HepG2 (cell line): ENCODE measurements at regions not wholly inside any gene's neighbourhood (a gene's known extent, or its start where the extent isn't known, plus 50 kb on each side); places are given as distances from the start of the nearest gene placed in this dataset.

Source experiments
- ATAC-seq: fragments of 200-7000 bp; cut with Tn5 transposase; 3 replicates; pipeline ENCODE4 v1.9.1; 2020; ENCODE audit warnings: mild to moderate bottlenecking, moderate library complexity
- BruUV-seq: library from RNA; stranded (reverse); fragments of 400-500 nt; replicated peaks from 2 replicates; lab custom pipeline; 2021; lab: Mats Ljungman, UMichigan
- CTCF ChIA-PET: fragments of 300-600 bp; formaldehyde crosslinking; extraction: SDS; loops from one replicate; lab custom pipeline; 2021; ENCODE audit warnings: low total read pairs, inconsistent platforms, low intra/inter-chr PET ratio; lab: Yijun Ruan, JAX
- POLR2A ChIA-PET: fragments of 350-600 bp; sonication (Branson Sonifier 250); formaldehyde crosslinking; loops from one replicate; lab custom pipeline; 2020; ENCODE audit warnings: antibody characterized with exemption, inconsistent platforms; lab: Yijun Ruan, JAX
- DNase-seq: peaks from one replicate; pipeline ENCODE4 v3.0.0-alpha.2; 2015; ENCODE audit warnings: low spot score
- FAIRE-seq: peaks from 3 replicates; lab custom pipeline; 2011; peaks lifted over from hg19 to GRCh38; lab: Jason Lieb, UNC
- H2AFZ ChIP-seq: one replicate; pipeline ENCODE4 v1.6.1; 2011; ENCODE audit warnings: low read length, inconsistent platforms
- H3K27ac ChIP-seq: fragments of 300-600 bp; 3 replicates; pipeline ENCODE4 v1.8.0; 2011; ENCODE audit warnings: mixed run types, mild to moderate bottlenecking, mixed read lengths, low read length, inconsistent platforms; ENCODE audit not compliant: insufficient read depth; ENCODE audit errors: extremely low read length
- H3K27me3 ChIP-seq, 2 experiments: fragments of 200-600 bp in 1 of 2; 2 replicates in 1 of 2; 3 replicates in 1 of 2; pipeline versions ENCODE4 v1.6.0 to v1.8.0; 2011; ENCODE audit warnings: low read length in 2 of 2, mild to moderate bottlenecking in 2 of 2, moderate library complexity in 2 of 2, inconsistent platforms in 1 of 2; ENCODE audit not compliant: insufficient read depth in 2 of 2, control insufficient read depth in 1 of 2
- H3K36me3 ChIP-seq, 2 experiments: fragments of 200-600 bp in 1 of 2; replicated peaks in 1 of 2; 2 replicates in 1 of 2; 3 replicates in 1 of 2; pipeline versions ENCODE4 v1.5.1 to v1.8.0; 2011; ENCODE audit warnings: low read length in 2 of 2, inconsistent platforms in 1 of 2; ENCODE audit not compliant: insufficient read depth in 2 of 2, control insufficient read depth in 1 of 2
- H3K4me1 ChIP-seq: 2 replicates; pipeline ENCODE4 v1.5.1; 2012; ENCODE audit warnings: low read length, inconsistent platforms; ENCODE audit not compliant: insufficient read depth
- H3K4me2 ChIP-seq: 2 replicates; pipeline ENCODE4 v1.6.0; 2011; ENCODE audit warnings: low read depth, low read length, inconsistent platforms
- H3K4me3 ChIP-seq, 3 experiments: fragments of 200-600 bp in 1 of 3; sonication (generic), shearing (Covaris generic) in 1 of 3; replicated peaks in 1 of 3; 2 replicates each; pipeline ENCODE4 v1.5.1; 2011 to 2016; ENCODE audit warnings: low read length in 3 of 3, inconsistent platforms in 2 of 3, low read depth in 2 of 3, mild to moderate bottlenecking in 2 of 3, control low read depth in 1 of 3, mixed read lengths in 1 of 3; ENCODE audit not compliant: insufficient read depth in 1 of 3
- H3K79me2 ChIP-seq: one replicate; pipeline ENCODE4 v1.6.1; 2011; ENCODE audit warnings: low read length, inconsistent platforms; ENCODE audit not compliant: insufficient read depth
- H3K9ac ChIP-seq: 2 replicates; pipeline ENCODE4 v1.6.0; 2011; ENCODE audit warnings: mild to moderate bottlenecking, low read depth, low read length, inconsistent platforms; ENCODE audit not compliant: insufficient read depth
- H3K9me3 ChIP-seq: 2 replicates; pipeline ENCODE4 v1.5.1; 2012; ENCODE audit warnings: mild to moderate bottlenecking, low read length
- H4K20me1 ChIP-seq: 2 replicates; pipeline ENCODE4 v1.6.0; 2011; ENCODE audit warnings: inconsistent platforms, mild to moderate bottlenecking, low read length, moderate library complexity; ENCODE audit not compliant: insufficient read depth
- BCL6 ChIP-seq: IDR thresholded peaks from 2 replicates; pipeline ENCODE4 v1.6.1; 2016; ENCODE audit warnings: missing genetic modification reagents, missing compliant biosample characterization
- ELF3 ChIP-seq: IDR thresholded peaks from 2 replicates; pipeline ENCODE4 v1.6.1; 2016; ENCODE audit warnings: missing genetic modification reagents, missing compliant biosample characterization
- ISX ChIP-seq: sonication (generic); formaldehyde crosslinking; conservative IDR thresholded peaks from 2 replicates; pipeline ENCODE4 v1.5.0; 2020; ENCODE audit warnings: missing genetic modification reagents
- PATZ1 ChIP-seq: sonication (generic); formaldehyde crosslinking; IDR thresholded peaks from 2 replicates; pipeline ENCODE4 v1.4.0; 2020; ENCODE audit warnings: missing genetic modification reagents
- PHF5A ChIP-seq: IDR thresholded peaks from one replicate; pipeline ENCODE4 v1.6.1; 2018; ENCODE audit warnings: low read depth, missing genetic modification reagents; ENCODE audit not compliant: unreplicated experiment
- RORA ChIP-seq: sonication (generic); formaldehyde crosslinking; IDR thresholded peaks from 2 replicates; pipeline ENCODE4 v1.5.0; 2020; ENCODE audit warnings: mild to moderate bottlenecking, missing genetic modification reagents, moderate library complexity
- SYNCRIP ChIP-seq: fragments of 200-400 bp; formaldehyde crosslinking; IDR thresholded peaks from 2 replicates; pipeline ENCODE4 v1.6.1; 2018; ENCODE audit warnings: mild to moderate bottlenecking, low read depth, low read length; ENCODE audit not compliant: insufficient read depth
- TBP ChIP-seq: sonication (generic); formaldehyde crosslinking; IDR thresholded peaks from 2 replicates; pipeline ENCODE4 v1.5.0; 2020; ENCODE audit warnings: missing genetic modification reagents
- ZNF607 ChIP-seq: sonication (generic); formaldehyde crosslinking; IDR thresholded peaks from 2 replicates; pipeline ENCODE4 v1.5.1; 2020; ENCODE audit warnings: missing genetic modification reagents, mild to moderate bottlenecking, borderline replicate concordance
- WGBS: methylation state at CpG from one replicate; pipeline ENCODE4 v1.1.6; 2017; ENCODE audit warnings: low lambda C conversion rate; 5-methylcytosine and 5-hydroxymethylcytosine counted together
- in situ Hi-C: cut with HindIII; loops from 2 replicates; pipeline ENCODE4 v1.10.0; 2017; ENCODE audit warnings: low pct_unique_long_range_greater_than_20kb; ENCODE audit not compliant: extremely low pct_ligation_motif_present
- intact Hi-C: fragments of 100-400 bp; cut with micrococcal nuclease; formaldehyde crosslinking; loops from one replicate; pipeline ENCODE4 v1.10.0; 2022; ENCODE audit not compliant: unreplicated experiment
- TF ChIP-seq, protein P1 (sequence below): sonication (generic); formaldehyde crosslinking; conservative IDR thresholded peaks from 2 replicates; pipeline ENCODE4 v1.4.0; 2020; ENCODE audit warnings: missing genetic modification reagents

DNA sequence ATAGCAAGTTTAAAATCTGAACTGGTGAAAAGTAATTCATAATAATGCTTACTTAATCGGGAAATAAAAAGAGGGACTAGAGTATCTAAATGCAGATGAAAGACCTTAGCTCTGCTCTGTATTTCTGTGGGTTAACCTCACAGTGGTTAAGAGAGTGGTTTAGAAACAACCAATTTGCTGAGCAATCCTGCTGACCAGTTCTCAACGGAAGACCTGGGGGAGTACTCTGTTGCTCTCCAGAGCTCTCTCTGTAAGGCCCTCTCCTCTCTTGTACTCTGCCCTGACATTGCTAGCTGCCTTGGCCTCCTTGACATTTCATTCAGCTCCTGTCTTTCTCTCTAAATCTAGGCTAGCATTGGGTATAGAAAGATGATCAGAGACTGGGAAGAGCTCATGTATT, 1186.6 kb upstream of the SEMA6A start:
- BruUV-seq: no TSS peak
- no peaks in the 10 kb centered on the region for H3K4me1 ChIP-seq
- CTCF ChIA-PET: no interaction called here

DNA sequence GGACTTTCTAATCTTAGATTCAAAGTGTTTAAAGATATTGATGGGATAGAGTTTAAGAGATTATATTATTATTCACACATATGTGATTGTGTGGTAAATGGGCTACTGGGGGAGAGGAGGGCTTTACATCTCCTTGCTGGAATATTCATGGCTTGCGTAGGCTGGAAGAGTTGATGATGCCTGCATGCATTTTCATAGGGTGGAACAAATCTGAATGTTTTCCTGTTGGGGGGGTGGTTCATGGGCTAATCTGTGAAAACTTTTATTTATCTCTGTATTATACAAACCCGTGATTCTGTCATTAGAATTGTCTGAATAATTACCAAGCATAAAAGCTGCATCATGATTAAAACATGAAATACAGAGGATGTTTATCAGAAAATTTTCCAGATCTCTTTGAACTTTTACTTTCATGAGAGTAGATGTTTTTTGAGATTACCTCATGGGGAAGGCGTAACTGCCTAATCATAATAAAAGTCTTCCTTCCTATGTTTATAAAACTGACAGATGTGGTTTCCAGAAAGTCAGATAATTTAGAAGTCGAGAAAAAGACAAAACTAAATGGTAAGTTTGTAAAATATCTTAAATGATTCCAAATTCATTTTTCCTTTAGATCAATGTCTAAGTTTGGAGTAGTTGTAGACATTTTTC, 1185.4 kb upstream of the SEMA6A start:
- 31% methylated on average over 4 of the region's 4 CpGs for WGBS
- ChIA-PET POLR2A (no interaction called here), CTCF (no interaction called here)
- no peaks in the 10 kb centered on the region for H3K79me2 ChIP-seq
- H3K4me2 ChIP-seq: no peak overlapping the region
- H3K9ac ChIP-seq: no peak overlapping the region
- no peaks in the 10 kb centered on the region for H3K36me3 ChIP-seq
- DNase-seq (no peak), ATAC-seq (no peak), FAIRE-seq (no peak)
- no peak overlapping the region for H3K4me3 ChIP-seq
- intact Hi-C loops: no loop called here
- in situ Hi-C loops: no loop called here
- H4K20me1 ChIP-seq: no peaks in the 10 kb centered on the region
- no peak overlapping the region for H3K27ac ChIP-seq
- BruUV-seq: no TSS peak
- TF ChIP-seq BCL6 (CRISPR knock-in tag) (no peak), ELF3 (CRISPR knock-in tag) (no peak), PATZ1 (CRISPR knock-in tag) (no peak), ISX (CRISPR knock-in tag) (no peak), SYNCRIP (no peak), TBP (CRISPR knock-in tag) (no peak), RORA (CRISPR knock-in tag) (no peak), PHF5A (CRISPR knock-in tag) (no peak)
- TF ChIP-seq, protein P1, sequence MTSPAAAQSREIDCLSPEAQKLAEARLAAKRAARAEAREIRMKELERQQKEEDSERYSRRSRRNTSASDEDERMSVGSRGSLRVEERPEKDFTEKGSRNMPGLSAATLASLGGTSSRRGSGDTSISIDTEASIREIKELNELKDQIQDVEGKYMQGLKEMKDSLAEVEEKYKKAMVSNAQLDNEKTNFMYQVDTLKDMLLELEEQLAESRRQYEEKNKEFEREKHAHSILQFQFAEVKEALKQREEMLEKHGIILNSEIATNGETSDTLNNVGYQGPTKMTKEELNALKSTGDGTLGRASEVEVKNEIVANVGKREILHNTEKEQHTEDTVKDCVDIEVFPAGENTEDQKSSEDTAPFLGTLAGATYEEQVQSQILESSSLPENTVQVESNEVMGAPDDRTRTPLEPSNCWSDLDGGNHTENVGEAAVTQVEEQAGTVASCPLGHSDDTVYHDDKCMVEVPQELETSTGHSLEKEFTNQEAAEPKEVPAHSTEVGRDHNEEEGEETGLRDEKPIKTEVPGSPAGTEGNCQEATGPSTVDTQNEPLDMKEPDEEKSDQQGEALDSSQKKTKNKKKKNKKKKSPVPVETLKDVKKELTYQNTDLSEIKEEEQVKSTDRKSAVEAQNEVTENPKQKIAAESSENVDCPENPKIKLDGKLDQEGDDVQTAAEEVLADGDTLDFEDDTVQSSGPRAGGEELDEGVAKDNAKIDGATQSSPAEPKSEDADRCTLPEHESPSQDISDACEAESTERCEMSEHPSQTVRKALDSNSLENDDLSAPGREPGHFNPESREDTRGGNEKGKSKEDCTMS (CRISPR knock-in tag): no peak
- TF ChIP-seq, all 625 proteins: peak for 0
- no peak overlapping the region for H2AFZ ChIP-seq
- no peaks in the 10 kb centered on the region for H3K9me3 ChIP-seq
- no peaks in the 10 kb centered on the region for H3K4me1 ChIP-seq
- H3K27me3 ChIP-seq: no peaks in the 10 kb centered on the region

More for the DNA sequence above, 1186.6 kb upstream of the SEMA6A start:
- Histone ChIP-seq H3K9ac (no peak overlapping the region), H3K79me2 (no peaks in the 10 kb centered on the region), H3K9me3 (no peaks in the 10 kb centered on the region), H3K4me2 (no peak overlapping the region), H4K20me1 (no peaks in the 10 kb centered on the region), H3K36me3 (no peaks in the 10 kb centered on the region), H3K27ac (no peak overlapping the region), H3K4me3 (no peak overlapping the region), H3K27me3 (no peaks in the 10 kb centered on the region), H2AFZ (no peak overlapping the region)
- intact Hi-C loops (no loop called here), in situ Hi-C loops (no loop called here)
- FAIRE-seq (no peak), ATAC-seq (no peak), DNase-seq (no peak)
- WGBS: 2% methylated on average over 2 of the region's 2 CpGs
- POLR2A ChIA-PET: no interaction called here
- TF ChIP-seq ZNF607 (CRISPR knock-in tag): no peak
